GM10266 (cell line): ENCODE measurements at regions not wholly inside any gene's neighbourhood (a gene's known extent, or its start where the extent isn't known, plus 50 kb on each side); places are given as distances from the start of the nearest gene placed in this dataset.

ENCODE experiments used
- DNase-seq: peaks from one replicate; pipeline ENCODE4 v3.0.0; 2012; ENCODE audit errors: extremely low spot score
- TF ChIP-seq, protein P1 (sequence below): IDR thresholded peaks from 2 replicates; pipeline ENCODE4 v1.5.1; 2012; ENCODE audit warnings: mild to moderate bottlenecking, low read depth; ENCODE audit not compliant: control insufficient read depth, insufficient read depth; ENCODE audit errors: missing control alignments

DNA sequence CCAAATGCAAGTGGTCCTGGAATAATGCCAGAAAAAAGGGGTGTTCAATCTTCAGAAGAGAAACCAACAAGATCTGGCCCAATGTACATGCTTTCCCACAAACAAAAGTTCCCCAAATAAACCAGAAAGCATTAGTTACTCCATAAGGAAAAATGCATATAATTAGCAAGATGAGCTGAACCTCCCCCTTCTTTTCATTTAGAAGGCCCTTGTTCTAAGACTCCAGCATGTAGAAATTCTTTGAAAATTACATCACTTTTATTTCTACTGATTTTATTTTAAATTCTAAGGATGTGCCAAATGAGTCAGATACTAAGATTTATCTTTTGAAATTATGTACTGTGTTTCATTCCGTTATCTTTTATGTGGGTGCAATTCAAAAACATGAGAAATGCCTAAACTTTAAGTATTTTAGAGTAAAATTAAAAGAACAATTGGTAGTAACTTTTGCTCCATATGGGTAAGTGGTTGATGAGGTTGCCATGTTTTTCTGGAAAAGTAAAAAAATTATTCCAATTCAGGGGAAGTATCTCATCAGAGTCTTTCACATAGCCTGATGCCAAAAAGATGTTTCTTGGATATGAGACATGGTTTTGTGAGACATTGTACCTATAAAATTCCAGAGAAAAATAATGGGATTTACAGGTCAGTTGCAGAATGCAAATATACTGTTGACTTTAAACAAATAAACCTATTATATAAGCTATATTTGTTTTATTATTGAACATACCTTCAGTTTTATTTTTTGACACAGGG, 106.5 kb upstream of the CCDC112 start:
- DNase-seq = no peak
- TF ChIP-seq, protein P1, sequence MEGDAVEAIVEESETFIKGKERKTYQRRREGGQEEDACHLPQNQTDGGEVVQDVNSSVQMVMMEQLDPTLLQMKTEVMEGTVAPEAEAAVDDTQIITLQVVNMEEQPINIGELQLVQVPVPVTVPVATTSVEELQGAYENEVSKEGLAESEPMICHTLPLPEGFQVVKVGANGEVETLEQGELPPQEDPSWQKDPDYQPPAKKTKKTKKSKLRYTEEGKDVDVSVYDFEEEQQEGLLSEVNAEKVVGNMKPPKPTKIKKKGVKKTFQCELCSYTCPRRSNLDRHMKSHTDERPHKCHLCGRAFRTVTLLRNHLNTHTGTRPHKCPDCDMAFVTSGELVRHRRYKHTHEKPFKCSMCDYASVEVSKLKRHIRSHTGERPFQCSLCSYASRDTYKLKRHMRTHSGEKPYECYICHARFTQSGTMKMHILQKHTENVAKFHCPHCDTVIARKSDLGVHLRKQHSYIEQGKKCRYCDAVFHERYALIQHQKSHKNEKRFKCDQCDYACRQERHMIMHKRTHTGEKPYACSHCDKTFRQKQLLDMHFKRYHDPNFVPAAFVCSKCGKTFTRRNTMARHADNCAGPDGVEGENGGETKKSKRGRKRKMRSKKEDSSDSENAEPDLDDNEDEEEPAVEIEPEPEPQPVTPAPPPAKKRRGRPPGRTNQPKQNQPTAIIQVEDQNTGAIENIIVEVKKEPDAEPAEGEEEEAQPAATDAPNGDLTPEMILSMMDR = no peak

DNA sequence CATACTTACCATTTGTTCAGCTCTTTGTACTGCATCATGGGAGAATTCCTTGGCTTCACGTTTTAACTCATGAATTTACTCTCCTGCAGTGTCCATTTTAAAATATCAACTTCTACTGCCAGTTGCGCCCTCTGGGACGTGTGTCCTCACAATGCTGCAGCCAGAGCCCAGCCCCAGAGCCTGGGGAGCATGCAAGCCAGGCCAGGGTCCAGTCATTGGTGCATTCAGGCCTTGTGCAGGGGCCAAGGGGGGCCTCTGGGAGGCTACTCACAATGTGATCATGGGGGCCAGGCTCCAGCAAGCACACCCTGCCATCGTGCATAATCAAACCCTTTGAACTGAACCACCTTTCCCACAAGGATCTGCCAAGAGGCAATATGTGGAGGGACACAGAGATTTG, 105.6 kb upstream of the CCDC112 start:
- no peak for DNase-seq
- TF ChIP-seq, protein P1 = no peak

DNA sequence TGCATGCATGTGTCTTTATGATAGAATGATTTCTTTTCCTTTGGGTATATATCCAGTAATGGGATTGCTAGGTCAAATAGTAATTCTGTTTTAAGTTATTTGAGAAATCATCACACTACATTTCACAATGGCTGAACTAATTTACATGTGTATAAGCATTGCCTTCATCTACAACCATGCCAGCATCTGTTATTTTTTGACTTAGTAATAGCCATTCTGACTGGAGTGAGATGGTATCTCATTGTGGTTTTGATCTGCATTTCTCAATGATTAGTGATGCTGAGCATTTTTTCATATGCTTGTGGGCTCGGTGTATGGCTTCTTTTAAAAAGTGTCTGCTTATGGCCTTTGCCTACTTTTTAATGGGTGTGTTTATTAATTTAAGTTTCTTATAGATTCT, 102.3 kb upstream of the CCDC112 start:
- TF ChIP-seq, protein P1 = no peak
- DNase-seq = no peak

DNA sequence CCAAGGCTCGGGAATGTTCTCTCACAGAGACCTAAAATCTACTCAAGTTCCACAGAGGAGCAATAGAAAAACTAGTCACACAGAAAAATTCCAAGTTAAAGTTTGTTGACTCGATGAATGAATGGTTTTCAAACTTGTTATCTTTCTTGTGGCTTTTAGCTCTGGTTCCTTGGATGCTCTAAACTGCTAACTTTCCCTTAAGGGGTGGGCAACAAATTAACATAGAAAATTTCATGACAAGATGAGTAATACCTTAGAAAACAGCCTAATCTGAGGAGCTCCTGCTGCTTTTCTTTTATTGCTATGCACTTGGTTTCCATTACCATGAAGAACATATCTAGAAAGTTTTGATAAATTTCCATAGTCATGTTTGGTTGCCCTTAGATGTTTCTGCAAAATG, 100.2 kb upstream of the CCDC112 start:
- DNase-seq = no peak
- TF ChIP-seq, protein P1 = no peak

DNA sequence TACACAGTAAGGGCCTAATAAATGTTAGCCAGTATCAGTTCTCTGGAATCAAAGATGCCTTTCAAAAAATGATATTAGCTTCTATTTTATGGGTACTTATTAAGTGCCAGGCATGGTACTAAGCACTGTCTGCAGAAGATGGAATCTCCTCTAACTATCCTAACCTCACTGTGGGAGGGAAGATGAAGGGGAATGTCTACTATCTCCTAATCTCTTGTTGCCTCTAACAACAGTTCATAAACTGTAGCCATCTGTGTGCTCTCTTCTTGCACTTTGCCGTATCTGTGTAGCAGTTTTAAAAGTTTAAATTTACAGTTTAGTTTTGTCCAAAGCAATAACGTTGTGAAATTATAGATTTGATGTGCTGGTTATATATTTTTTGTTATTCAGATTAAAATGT, 99.6 kb upstream of the CCDC112 start:
- TF ChIP-seq, protein P1 = no peak

DNA sequence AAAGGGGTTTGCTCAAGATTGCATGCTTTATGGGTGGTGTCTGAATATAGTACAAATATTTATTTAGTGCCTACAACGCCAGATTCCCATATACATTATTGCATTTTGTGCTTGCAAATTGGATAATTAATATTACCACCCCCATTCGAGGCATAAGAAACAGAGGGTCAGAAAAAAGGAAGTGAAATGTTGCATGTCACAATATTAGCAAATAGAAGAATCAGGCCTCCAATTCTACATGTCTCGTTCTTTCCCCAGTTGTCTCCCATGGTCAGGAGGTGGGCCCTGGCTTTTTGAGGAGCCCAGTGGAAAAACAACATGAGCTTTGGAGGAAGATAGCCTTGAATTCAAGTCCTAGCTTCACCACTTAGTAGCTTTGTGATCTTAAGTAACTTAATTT, 98.1 kb upstream of the CCDC112 start:
- TF ChIP-seq, protein P1 = no peak
- DNase-seq = no peak

More for the DNA sequence above, 99.6 kb upstream of the CCDC112 start:
- DNase-seq = no peak

DNA sequence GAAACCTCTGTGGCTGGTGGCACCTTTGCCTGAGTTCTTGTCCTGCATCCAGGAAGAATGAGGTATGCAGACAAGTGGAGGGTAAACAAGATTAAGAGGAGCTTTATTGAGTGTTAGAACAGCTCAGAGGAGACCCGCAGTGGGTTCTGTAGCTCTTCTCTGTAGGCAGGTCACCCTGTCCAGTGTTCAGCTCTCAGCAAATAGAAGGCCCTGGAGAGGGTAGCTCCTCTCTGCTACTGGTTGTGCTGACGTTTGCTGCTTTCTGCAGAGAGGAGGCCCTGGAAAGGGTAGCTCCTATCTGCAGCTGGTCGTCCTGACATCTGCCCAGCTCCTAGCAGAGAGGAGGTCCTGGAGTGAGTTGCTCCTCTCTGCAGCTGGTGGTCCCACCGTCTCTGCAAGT, 96.8 kb upstream of the CCDC112 start:
- TF ChIP-seq, protein P1 = no peak
- no peak for DNase-seq
